ENCODE measurements at regions not wholly inside any gene's neighbourhood (a gene's known extent, or its start where the extent isn't known, plus 50 kb on each side); places are given as distances from the start of the nearest gene placed in this dataset.

GRCh38 chr4:177508662-177509061, 66.4 kb upstream of the AGA start:
- TF ChIP-seq CTCF (IDR thresholded peaks at IDR 0.05; ENCODE audit: low read length) (no peak), EZH2phosphoT487 (IDR thresholded peaks at IDR 0.05; ENCODE audit: low read length) (no peak)

Data from MM.1S (cell line).